ENCODE measurements at regions not wholly inside any gene's neighbourhood (a gene's known extent, or its start where the extent isn't known, plus 50 kb on each side); places are given as distances from the start of the nearest gene placed in this dataset.

DNA sequence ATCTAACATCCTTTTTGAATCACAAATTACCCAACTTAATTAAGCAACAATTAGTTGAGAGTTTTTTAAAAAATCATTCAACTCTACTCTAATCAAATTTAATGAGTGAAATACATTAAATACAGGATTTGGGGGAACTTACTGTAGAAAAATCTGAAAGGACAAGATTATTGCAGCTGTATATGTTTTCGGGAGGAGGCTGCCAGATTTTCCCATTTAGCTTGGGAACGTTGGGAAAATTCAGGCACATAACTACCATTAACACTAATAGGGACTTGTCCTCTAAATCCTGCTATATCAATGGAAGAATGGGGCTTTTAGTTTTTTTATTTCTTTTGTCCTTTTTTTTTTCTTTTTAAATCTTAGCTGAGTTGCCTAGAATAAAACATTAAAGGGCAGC is 691.4 kb upstream of the FZD8 start:
- TF ChIP-seq, protein P1, sequence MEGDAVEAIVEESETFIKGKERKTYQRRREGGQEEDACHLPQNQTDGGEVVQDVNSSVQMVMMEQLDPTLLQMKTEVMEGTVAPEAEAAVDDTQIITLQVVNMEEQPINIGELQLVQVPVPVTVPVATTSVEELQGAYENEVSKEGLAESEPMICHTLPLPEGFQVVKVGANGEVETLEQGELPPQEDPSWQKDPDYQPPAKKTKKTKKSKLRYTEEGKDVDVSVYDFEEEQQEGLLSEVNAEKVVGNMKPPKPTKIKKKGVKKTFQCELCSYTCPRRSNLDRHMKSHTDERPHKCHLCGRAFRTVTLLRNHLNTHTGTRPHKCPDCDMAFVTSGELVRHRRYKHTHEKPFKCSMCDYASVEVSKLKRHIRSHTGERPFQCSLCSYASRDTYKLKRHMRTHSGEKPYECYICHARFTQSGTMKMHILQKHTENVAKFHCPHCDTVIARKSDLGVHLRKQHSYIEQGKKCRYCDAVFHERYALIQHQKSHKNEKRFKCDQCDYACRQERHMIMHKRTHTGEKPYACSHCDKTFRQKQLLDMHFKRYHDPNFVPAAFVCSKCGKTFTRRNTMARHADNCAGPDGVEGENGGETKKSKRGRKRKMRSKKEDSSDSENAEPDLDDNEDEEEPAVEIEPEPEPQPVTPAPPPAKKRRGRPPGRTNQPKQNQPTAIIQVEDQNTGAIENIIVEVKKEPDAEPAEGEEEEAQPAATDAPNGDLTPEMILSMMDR (conservative IDR thresholded peaks at IDR 0.05) = no peak
- no peak for TF ChIP-seq ZFX (IDR thresholded peaks at IDR 0.05)

Data from C4-2B (cell line).